ENCODE measurements at regions not wholly inside any gene's neighbourhood (a gene's known extent, or its start where the extent isn't known, plus 50 kb on each side); places are given as distances from the start of the nearest gene placed in this dataset.

DNA sequence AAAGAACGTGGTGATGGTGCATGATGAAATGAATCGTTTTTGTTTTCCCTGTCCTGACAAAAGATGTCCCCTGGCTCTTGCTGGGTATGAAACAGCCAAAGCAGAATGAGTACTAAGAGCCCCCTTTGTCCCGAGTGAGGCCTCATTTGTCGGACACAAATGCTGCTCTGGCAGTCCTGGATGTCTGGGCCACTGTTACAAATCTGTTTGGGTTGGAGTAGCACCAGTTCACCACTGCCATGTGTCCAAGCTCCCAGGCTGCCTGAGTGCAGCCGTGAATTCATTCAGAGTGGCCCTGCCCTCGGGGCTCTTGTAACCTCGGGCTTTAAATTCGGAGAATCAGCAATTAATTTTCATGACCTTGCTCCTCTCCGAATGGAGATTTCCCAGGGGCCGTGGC lies 182.4 kb downstream of the NUFIP1 start:
- in situ Hi-C loops (cut with MboI; ENCODE audit: low sequenced_read_pairs in 4 of 4) = no loop called here
- intact Hi-C loops (cut with DNase I; ENCODE audit: low total_unique reads) = no loop called here
- no peaks in the 10 kb centered on the region for H3K27me3 ChIP-seq
- H3K27ac ChIP-seq = no peak overlapping the region
- H3K36me3 ChIP-seq = no peaks in the 10 kb centered on the region
- no peaks in the 10 kb centered on the region for H3K9me3 ChIP-seq
- no peak for TF ChIP-seq POLR2A (IDR thresholded peaks at IDR 0.05)
- TF ChIP-seq CTCF (IDR thresholded peaks at IDR 0.05 in 4 of 5, conservative IDR thresholded peaks at IDR 0.05 in 1 of 5) = no peak
- no peaks in the 10 kb centered on the region for H3K4me1 ChIP-seq
- DNase-seq (no peak), ATAC-seq (no peak)
- H3K4me3 ChIP-seq = no peak overlapping the region

DNA sequence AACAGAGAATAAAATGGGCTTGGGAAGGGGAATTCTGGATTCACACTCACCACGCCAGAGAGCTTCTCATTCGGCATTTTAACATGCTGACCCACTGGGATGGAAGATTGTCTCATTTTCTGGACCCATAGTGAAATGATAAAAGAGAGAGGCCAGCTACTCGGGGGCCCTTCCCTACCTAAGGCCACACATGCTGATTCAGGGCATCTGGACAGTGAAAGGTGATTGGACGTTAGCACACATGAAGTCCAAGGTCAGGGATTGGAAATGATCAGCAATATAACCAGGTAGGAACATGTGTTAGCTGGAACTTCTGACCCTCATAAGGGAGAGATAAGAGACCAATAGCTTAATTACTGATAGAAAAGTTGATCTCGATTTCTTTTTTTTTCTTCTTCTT lies 183.7 kb downstream of the NUFIP1 start:
- intact Hi-C loops (cut with DNase I; ENCODE audit: low total_unique reads) (no loop called here), in situ Hi-C loops (cut with MboI; ENCODE audit: low sequenced_read_pairs in 4 of 4) (no loop called here)
- ATAC-seq (no peak), DNase-seq (no peak)
- H3K4me3 ChIP-seq = no peak overlapping the region
- no peaks in the 10 kb centered on the region for H3K4me1 ChIP-seq
- TF ChIP-seq CTCF (IDR thresholded peaks at IDR 0.05 in 4 of 5, conservative IDR thresholded peaks at IDR 0.05 in 1 of 5) (no peak), POLR2A (IDR thresholded peaks at IDR 0.05) (no peak)
- H3K9me3 ChIP-seq = no peaks in the 10 kb centered on the region
- no peaks in the 10 kb centered on the region for H3K27me3 ChIP-seq
- H3K36me3 ChIP-seq = no peaks in the 10 kb centered on the region
- no peak overlapping the region for H3K27ac ChIP-seq

- no peaks in the 10 kb centered on the region for H3K4me1 ChIP-seq
- H3K27ac ChIP-seq = no peak overlapping the region
- intact Hi-C loops (cut with DNase I; ENCODE audit: low total_unique reads) = no loop called here
- DNase-seq (no peak), ATAC-seq (no peak)
- in situ Hi-C loops (cut with MboI; ENCODE audit: low sequenced_read_pairs in 4 of 4) = no loop called here
- H3K36me3 ChIP-seq = no peaks in the 10 kb centered on the region
- H3K4me3 ChIP-seq = no peak overlapping the region
- TF ChIP-seq CTCF (IDR thresholded peaks at IDR 0.05 in 4 of 5, conservative IDR thresholded peaks at IDR 0.05 in 1 of 5) (no peak), POLR2A (IDR thresholded peaks at IDR 0.05) (no peak)
- no peaks in the 10 kb centered on the region for H3K9me3 ChIP-seq
- no peaks in the 10 kb centered on the region for H3K27me3 ChIP-seq
Measured at GRCh38 chr13:44803390-44803789, 185.9 kb downstream of the NUFIP1 start.

DNA sequence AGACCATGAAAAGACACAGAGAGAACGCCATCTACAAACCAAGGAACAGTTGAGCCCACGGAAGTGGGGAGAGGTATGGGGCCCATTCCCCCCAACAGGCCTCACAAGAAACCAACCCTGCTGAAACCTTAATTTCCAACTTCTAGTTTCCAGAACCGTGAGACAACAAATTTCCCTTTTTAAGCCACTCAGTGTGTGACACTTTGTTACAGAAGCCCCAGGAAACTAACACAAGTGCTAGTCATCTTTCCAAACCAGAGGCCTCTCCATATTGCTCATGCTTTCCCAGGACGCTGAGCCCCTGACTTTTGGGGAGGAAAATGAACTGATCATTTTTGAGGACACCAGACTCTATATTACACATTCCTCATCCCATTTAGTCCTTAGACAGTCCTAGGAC lies 186.8 kb downstream of the NUFIP1 start:
- H3K27ac ChIP-seq = no peak overlapping the region

More for the DNA sequence above, 186.8 kb downstream of the NUFIP1 start:
- TF ChIP-seq CTCF (IDR thresholded peaks at IDR 0.05 in 4 of 5, conservative IDR thresholded peaks at IDR 0.05 in 1 of 5) = no peak
- intact Hi-C loops (cut with DNase I; ENCODE audit: low total_unique reads) = no loop called here
- Histone ChIP-seq H3K4me1 (no peaks in the 10 kb centered on the region), H3K36me3 (no peaks in the 10 kb centered on the region), H3K9me3 (no peaks in the 10 kb centered on the region), H3K27me3 (no peaks in the 10 kb centered on the region), H3K4me3 (no peak overlapping the region)
- ATAC-seq (no peak), DNase-seq (no peak)
- in situ Hi-C loops (cut with MboI; ENCODE audit: low sequenced_read_pairs in 4 of 4) = no loop called here
